COLO668 (cell line): ENCODE measurements at regions not wholly inside any gene's neighbourhood (a gene's known extent, or its start where the extent isn't known, plus 50 kb on each side); places are given as distances from the start of the nearest gene placed in this dataset.
"Not testable (repeated sequence)": the region's sequence is repeated elsewhere in the genome, so short reads cannot be mapped to it uniquely, and the experiment has no call there.

Source experiments
- DNase-seq: peaks from one replicate; lab custom pipeline; 2025; ENCODE audit not compliant: unreplicated experiment; lab: John Stamatoyannopoulos, UW

DNA sequence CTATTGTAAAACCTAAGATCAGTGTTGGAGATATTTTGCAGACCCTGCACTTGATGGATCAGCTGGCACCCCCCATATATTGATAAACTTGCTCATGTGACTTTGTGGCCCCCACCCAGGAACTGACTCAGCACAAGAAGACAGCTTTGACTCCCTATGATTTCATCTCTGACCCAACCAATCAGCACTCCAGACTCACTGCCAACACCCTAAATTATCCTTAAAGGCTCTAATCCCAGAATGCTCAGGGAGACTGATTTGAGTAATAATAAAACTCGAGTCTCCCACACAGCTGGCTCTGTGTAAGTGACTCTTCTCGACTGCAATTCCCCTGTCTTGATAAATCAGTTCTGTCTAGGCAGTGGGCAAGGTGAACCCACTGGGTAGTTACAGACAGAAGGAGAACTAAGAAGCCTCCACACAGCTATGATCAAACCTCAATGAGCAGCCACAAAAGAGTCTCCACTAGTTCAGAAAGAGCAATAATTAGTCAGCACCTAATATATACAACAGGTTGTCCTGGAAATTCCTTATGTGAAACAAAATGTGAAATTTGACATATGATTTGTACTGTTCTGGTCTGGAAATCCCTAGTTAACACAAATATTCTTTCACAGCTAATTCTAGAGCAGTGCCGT lies 52.2 kb downstream of the ACTL7B start:
- no peak for DNase-seq

GRCh38 chr9:108802967-108803366 lies 52.8 kb downstream of the ACTL7B start:
- DNase-seq: no peak

- no peak for DNase-seq
Observed at GRCh38 chr9:108801949-108802348, 53.8 kb downstream of the ACTL7B start.

DNA sequence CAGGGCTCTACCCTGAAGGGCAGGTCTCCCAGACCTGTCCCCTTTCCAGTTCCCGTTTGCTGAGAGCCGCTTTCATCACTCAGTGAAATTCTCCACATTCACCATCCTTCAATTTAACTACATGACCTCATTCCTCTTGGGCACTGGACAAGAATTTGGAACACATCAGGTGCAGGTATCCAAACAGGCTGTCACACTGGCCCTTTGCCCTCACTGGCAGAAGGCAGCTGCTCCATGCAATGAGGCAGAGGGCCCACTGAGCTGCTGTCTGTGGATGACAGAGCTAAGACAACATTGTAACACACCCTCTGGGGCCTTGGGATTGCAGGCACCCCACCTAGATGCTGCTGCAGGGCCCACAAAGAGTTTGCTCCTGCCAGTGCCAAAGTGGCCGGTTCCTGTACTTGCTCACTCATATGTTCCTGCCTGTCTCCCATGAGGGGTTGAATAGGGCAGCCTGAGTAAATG lies 55.1 kb downstream of the ACTL7B start:
- DNase-seq: no peak

DNA sequence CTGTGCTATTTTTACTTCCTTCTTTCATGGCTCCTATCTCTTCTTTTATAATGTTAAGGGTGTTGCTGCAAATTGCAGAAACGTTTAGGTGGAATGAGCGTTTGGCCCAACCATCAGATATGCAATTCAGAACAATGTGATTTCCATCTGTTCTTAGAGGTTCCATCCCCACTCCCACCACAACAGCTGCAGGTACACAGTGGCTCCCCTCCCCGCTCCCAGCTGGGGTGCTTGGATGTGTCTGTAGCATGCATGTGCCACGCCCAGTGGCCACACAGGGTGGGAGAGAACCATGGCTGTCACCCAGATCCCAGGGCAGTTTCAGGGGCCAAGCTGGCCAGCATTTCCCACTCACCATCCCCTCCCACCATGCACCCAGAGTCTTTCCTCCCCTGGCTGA lies 62.2 kb downstream of the ACTL7B start:
- no peak for DNase-seq

- DNase-seq: no peak
Observed at GRCh38 chr9:108789742-108790141, 66.0 kb downstream of the ACTL7B start.

DNA sequence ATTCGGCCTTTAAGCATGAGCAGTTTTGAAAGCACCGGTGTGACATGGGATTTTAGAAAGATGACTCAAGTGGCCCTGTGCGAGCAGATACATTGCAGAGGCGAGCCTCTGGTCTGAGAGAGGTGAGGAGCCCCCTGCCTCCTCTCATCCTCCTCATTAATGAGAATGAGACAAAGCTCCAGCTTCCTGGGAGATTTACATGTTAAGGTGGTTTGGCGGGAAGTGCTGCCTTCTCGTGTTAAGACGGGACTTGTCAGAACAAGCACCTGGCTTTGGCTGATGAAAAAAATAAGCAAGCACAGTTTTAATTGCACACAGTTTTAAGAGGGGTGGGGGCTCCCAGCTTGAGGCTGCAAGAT lies 68.1 kb downstream of the ACTL7B start:
- DNase-seq: no peak

DNA sequence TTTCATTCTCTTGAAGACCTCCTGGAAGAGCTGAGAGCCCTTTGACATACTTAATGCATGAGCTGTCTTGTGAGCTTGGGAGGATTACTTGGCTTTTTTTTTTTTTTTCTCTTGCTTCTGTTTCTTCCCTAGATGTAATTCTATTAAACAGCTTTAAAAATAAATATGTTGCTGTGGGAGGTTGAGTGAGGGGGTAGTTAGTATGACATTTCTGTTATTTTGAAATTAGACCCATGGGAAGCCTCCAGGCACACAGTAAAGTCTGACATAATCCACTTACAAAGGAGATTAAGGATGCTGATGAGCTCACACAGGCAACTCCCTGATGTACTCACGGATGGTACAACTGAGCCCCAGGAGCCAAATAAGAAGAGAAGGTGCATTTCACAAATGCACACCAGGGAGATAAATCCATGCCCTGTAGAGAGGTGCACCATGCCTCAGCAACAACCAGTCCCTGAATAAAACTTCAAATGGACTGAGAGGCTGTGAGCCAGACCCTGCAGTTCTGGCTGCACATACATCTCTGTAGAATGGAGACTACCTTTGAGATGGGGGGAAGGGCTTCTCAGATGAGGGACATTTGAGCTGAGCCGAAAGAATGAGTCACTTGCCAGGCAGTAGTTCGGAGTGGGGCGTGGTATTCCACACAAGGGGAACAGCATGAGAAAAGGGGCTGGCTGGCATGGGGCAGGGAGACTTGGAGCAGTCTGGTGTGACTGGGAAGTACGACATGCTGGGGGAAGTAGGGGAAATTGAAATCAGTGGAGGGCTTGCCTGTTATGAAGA lies 68.7 kb downstream of the ACTL7B start:
- no peak for DNase-seq

- DNase-seq: no peak
Observed at GRCh38 chr9:108786322-108786721, 69.5 kb downstream of the ACTL7B start.

- no peak for DNase-seq
Observed at GRCh38 chr9:108784998-108785397, 70.8 kb downstream of the ACTL7B start.

DNA sequence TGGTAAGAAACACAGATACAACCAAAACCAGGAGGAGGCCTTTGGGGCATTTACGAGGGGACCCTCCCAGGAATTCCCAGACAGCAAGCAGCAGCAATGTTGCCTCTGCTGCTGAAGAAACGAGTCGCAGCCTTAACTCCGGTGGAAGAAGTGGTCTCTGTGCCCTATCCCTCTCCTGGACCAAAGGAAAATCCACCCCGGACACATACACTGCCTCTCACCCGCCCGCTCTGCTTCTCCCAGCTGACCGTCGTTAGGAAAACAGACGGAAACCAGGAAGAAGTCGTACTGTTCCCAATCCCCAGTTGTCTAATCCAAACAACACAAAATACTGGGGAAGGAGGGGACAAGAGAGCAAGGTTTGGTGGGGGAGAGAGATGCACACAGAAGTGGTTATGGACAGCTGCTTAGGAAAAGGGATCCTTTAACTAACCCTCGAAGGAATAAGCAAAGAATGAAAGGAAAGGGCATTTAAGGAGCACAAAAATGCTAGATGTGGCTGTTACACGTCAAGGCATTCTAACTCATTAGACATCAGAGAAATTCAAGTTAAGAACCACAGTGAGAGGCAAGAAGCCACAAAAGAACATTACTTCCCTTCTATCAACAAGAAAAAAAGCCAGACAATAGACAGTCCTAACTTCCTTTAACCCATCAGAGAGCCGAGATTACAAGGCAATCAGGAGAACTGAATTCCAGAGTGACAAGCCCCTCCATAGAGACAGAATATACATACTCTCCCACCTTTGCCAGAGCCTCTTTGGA lies 71.9 kb downstream of the ACTL7B start:
- DNase-seq: no peak

DNA sequence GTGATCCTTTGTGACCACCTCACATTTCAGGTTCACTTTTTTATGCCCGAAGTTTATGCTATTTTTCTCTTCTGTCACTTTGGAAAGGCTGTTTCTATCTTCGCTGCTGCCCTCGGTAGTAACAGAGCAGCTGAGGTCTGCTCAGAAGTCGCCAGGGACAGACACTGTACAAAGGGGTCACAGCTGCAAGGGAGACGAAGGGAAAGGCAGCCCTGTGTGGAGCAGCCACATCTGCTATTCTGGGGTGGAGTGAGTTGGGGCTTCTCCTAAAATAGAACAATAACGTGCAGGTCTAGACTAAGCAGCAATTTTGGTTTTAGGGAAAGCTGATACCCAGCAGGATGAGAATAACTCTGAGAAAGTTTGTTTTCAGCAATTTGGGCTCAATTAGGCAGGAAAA lies 72.5 kb downstream of the ACTL7B start:
- DNase-seq: no peak

DNA sequence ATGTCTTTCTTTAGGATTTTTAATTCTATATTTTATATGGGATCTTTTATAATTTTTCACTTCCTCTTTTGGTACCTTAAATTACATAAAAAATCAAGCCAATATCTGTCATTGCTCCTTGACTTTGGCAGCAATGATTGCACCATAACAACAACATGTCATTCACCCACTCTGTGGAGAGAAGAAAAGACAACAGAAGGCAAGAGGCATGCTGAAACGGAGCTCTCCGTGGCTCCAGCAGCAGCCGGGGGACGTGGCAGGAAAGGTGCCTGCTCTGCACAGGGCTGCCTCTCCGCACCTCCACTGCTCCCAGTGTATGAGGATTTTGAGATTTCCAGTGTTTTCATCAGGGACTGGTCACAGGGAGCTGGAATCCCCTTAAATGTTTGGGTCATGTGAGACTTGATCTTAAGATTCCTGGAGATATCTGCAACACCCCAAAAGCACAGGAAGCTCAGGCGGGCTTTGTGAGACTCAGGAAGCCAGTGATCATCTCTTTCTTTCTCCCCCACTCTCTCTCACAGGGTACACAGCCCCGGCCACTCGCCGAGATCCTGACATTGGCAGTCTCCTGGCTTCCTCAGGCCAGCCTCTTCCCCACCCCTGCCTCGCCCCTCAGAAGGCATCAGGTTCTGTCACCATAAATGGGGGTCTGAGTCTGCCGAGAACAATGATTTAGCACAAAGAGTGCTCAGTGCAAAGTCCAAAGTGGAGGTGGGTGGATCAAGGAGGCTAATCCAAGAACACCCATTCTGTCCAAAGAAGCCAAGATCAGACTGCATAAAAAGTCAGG lies 74.6 kb downstream of the ACTL7B start:
- DNase-seq: no peak

GRCh38 chr9:108779551-108780325 lies 76.0 kb downstream of the ACTL7B start:
- no peak for DNase-seq

GRCh38 chr9:108776920-108777639 lies 78.7 kb downstream of the ACTL7B start:
- DNase-seq: peak; percentile 13

GRCh38 chr9:108775901-108776306 lies 79.9 kb downstream of the ACTL7B start:
- no peak for DNase-seq

DNA sequence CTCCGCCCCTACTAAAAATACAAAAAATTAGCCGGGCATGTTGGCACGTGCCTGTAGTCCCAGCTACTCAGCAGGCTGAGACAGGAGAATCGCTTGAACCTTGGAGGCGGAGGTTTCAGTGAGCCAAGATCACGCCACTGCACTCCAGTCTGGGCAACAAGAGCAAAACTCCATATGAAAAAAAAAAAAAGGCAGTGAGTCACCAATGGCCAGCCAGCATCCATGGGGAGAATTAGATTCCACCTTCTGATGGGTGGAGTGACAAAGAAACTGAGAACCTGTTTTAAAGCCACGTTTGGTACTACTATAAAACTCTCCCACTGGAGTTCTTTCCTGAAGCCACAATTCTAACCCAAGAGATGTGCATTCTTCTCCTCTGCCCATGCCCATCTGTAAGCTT lies 81.7 kb downstream of the ACTL7B start:
- DNase-seq: not testable (repeated sequence)

GRCh38 chr9:108772301-108772894 lies 83.4 kb downstream of the ACTL7B start:
- DNase-seq: no peak

- DNase-seq: no peak
Observed at GRCh38 chr9:108768744-108769143, 87.0 kb downstream of the ACTL7B start.
